Hepatic stellate cell (primary cell): ENCODE measurements at regions not wholly inside any gene's neighbourhood (a gene's known extent, or its start where the extent isn't known, plus 50 kb on each side); places are given as distances from the start of the nearest gene placed in this dataset.

ENCODE experiments used
- DNase-seq: peaks from one replicate; pipeline ENCODE4 v3.0.0; 2011; ENCODE audit warnings: low spot score

DNA sequence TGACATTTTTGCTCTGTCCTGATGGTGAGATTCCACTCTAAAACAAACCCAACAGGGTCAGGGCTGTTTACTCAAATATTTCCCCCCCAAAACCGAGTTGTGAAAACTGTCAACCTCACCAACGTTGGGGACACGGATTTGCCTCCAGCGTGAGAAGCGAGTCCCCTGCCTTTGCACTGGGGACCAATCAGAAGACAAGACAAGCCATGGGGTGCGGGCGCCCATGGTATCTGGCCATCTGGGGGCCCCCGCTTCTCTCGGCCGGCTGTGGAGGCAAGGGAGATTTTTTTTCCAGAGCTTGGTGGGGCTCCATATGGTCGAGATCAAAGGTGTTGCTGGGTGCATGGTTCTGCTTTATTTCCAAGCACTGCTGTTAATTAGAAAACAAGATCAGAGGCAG is 272.1 kb downstream of the BCL11B start:
- no peak for DNase-seq

DNA sequence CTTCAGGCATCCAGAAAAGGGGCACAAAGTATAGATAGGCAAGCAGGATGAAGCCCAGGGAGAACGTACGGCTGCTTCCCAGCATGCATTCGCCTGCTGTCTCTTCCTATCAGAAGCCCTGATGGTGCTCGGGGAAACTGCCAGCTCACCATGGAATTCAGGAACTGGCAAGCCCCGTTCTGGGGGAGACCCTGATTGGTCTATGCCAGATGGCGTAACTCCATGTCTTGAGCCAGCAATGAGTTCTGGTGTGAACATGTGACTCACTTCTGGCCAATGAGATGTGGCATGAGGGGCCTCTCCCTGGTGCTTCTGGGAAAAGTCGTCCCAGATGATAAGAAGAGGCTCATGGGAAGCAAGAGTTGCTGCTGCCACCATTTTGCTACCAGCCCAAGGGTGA is 270.8 kb downstream of the BCL11B start:
- no peak for DNase-seq

DNA sequence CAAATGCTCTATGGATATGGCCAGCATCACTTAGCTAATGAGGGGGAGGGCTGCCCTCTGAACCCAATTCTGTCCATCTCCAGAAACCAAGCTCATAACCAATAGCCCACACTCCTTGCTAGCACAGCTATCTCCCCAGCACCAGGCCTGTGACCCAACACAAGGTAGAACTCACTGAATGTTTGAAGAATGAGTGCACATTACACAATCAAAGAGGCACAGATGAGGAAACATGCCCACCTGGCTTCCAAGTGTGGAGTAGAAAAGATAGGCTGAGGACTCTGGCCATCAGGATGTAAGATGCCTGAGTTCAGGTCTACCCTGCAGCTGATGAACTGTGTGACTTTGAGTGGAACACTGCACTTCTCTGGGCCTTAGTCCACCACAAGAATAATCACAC is 268.4 kb downstream of the BCL11B start:
- no peak for DNase-seq

DNA sequence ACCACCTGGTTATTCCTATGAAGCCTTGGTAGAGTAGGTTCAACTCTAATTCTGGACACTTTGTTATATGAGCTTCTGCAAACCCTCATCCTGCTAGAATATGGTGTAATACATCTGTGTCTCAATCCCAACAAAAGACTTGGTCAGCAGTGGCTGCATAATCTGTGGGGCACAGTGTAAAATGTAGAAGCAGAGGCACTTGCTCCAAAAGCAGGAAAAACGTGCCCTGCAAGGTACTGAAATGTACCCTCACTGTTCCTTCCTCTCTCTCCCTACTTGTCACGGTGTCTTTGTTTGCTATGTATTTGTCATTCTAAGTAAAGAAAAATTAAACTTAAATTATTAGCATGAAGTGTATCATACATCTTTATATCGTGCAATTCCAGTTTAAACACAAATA is 267.9 kb downstream of the BCL11B start:
- DNase-seq: no peak

DNA sequence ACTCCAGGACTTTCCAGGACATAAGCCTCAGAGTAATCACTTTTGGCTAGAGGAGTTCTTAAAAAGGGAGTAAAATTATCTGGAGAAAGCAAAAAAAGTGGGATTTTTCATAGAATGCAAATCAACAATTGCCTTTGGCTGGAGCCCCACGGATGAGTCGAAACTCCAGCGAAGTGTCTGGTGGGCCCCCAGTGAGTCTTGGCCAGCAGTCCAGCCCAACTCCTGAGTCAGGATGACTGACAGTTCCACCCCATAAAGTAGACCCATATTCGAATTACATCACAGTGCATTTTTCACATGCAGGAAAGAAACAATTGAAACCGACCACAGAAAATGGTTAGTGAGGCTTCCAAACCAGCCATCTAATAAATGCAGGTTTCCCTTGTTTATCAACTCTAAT is 265.7 kb downstream of the BCL11B start:
- DNase-seq: no peak

DNA sequence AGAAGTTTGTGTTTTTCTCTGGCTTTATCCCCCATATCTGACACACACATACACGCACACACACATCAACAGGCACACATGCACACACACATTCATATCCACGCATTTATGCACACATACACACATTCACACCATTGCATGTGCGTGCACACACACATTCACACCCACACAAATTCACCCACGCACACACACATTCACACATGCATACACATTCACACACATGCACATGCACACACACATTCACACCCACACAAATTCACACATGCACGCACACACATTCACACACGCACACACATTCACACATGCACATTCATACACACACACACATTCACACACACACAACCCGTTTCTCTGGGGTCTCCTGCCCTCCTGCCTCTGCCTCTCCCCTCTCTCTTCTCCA is 264.2 kb downstream of the BCL11B start:
- DNase-seq: no peak

DNA sequence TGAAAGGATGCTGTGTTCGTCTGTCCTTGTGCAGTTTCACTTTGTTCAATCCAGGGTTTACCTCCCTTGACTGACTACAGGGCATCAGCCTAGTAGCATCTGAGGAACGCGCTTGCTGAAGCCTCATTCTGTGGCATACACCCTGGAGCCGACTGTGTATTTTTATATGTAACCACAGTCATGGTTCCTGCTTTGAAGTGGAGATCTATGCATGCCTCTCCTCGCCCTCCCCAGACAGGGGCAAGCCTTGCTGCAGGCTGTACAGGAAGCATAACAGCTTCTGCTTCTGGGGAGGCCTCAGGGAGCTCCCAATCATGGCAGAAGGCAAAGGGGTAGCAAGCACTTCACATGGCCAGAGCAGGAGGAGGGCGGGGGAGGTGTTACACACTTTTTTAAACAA is 262.1 kb downstream of the BCL11B start:
- no peak for DNase-seq

DNA sequence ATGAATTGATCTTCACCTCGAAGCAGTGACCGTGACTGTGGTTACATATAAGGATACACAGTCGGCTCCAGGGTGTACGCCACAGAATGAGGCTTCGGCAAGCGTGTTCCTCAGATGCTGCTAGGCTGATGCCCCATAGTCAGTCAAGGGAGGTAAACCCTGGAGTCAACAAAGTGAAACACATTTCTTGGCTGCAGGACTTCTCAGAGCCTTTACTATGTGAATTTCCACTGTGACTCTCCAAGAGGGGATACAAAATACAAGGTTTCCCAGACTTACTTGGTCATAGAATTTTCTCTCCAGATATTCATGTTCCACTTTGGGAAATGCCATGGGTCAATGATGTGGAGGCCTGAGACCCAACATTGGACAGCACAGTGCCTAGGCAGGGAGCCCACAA is 260.6 kb downstream of the BCL11B start:
- DNase-seq: no peak

DNA sequence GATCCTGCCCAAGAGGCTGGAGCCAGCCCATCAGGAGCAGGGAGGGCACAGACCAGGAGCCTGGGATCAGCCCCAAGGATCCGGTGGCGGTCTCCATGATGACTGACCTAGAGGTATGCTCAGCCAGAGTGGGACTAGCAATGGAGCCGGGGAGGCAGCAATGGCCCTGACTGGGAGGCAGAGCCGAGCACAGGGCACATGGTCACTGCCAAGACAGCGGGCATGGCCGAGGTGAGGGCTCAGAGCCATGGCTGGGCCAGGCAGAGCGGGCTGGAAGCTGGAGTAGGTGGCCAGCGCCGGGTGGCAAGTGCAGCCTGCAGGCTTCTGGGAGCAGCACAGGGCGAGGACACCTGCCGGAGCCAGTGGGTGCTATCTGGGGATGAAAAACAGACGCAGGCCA is 259.3 kb downstream of the BCL11B start:
- no peak for DNase-seq

DNA sequence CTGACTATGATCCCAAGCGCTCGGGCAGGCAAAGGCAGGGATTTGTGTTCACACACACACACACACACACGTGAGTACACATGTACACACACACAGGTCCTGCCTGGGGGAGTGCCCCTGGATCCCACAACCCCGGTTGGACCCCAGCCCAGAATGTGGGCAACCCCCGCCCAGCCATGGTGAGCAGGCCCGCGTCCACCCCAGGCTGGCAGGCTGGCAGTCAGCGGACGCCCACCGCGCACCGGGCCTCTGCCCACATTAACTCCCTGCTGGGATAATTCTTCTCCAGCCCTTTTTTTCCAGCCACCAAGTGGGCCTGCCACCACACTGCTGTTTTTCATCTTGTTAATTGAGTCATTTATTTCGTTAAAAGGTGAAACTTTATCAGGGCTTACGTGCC is 256.2 kb downstream of the BCL11B start:
- DNase-seq: no peak

DNA sequence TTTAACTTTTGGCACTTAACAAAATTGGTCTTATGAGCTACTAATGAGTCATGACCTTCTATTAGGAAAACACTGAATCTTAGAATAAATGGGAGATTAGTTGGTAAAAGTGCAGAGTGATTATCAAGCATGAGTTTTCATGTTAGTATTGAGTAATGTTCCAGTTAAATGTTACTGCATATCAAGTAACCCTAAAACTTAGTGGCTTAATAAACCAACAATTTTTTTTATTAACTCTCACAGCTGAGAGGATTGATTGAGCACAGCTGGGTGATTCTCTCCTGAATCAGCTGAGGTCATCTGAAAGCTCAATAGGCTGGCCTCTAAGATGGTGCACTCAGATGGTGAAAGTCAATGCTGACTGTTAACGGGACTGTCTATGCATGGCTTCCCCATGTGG is 248.6 kb downstream of the BCL11B start:
- no peak for DNase-seq

DNA sequence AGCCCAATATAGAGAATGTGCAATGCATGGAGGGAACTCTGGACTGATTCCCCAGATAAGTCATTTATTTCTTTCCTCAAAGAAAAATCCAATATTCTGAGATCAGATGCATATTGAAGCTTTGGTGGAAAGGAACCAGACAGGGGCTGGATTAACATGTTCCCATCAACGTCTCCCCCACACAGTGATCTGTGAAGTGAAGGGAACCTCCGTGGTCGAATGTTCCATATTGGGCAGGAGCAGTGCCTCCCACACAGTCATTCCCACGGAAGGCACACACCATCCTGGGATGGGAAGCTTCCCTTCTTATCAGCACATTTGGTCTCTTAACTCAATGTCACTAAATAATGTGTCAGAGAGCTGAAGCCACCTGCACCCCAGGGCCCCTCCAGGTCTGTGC is 247.1 kb downstream of the BCL11B start:
- DNase-seq: no peak

DNA sequence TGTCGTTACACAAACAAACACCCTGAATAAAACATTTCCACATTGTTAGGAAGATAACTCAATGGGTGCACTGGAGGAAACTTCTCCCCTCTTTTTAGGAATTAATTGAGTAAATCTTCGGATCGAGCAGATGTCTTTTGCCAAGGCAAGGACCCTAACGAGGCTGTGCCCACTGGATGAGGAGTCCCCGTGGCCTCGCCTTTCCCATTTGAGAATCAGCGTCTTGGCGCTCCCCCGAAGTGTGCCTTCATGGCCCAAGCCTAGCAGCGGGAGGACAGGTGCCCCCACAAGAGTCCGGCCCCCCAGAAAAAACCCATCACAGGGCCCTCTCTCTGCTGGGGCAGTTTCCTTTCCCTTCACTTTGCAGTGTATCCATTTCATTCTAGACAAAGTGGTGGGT is 246.6 kb downstream of the BCL11B start:
- no peak for DNase-seq

DNA sequence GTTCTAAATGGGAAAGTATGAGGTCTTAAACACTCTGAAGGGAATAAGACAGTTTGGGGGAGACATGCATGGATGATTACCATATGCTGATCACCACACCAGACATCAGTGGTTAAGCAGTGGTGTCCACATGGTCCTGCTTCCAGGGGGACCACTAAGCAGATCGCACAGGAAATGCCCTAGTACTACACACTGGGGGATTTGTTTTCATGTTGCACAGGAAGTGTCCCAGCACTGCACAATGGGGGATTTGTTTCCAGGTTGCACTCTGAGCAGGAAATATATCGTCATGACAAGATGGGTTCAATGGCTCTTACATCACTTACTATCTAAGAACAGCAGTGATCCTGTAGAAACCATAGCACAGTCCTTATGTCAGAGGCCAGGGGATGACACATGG is 245.5 kb downstream of the BCL11B start:
- DNase-seq: no peak

DNA sequence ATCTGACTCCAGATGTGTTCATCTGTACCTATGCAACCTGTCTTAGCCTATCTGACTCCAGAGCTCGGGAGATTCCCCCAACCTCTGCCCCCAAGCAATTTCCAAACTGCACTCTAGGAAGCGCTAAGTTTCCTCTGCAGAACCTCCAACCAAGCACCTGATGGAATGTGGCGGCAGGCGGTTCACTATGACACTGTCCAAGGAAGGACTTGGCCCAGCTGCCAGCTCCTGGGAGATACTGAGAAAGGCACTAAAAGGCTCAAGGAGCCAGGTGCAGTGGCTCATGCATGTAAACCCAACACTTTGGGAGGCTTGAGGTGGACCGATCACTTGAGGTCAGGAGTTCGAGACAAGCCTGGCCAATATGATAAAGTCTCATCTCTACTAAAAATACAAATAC is 244.0 kb downstream of the BCL11B start:
- DNase-seq: no peak

DNA sequence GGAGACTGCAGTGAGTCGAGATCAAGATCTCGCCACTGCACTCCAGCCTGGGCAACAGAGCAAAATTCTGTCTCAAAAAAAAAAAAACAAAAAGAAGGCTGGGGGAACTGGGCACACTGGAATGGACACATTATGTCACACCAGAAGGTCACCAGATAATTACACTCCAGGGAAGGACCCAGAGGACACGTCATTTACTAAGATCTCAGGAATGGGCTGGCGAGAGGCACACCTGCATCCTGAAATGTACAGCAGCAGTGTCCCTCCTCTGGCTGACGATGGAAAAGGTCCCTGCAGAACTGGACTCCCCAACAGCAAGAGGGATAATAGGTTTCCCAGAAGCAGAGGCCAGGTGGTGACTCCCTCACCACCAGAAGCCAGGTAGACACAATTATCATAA is 243.5 kb downstream of the BCL11B start:
- no peak for DNase-seq

DNA sequence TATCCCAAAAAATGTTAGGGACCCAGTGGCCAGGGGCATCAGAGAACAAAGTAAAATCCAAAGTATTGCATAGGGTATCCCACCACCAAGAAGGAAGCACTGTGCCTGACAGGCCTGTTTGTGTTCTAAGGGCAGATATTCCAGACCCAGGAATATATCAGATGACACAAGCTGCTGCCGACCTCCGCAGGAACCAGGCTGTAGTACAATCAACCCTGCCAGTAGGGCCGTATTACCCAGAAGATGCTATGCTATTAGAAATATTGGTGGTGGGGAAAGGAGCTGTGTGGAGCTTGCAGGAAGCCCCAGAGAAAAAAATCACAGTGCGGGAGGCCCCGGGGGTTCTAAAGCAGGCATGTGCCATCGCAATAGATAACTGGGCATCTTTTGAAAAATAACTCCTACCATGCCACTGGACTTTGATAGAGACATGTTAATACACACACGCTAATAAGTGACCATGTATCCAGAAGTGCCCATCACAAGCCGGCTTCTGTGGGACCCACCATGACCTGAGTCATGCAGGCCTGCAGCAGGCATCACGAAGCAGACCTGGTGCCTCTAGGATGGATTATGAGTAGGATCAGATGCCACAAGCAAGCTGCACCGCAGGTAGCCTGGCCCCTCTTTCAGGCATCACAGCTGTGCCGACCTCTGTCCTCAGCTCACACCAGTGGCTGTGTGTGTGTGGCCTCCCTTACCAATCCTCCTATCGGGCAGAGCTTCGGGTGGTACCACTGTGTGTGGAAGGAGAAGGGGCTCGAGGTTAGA is 242.7 kb downstream of the BCL11B start:
- no peak for DNase-seq

DNA sequence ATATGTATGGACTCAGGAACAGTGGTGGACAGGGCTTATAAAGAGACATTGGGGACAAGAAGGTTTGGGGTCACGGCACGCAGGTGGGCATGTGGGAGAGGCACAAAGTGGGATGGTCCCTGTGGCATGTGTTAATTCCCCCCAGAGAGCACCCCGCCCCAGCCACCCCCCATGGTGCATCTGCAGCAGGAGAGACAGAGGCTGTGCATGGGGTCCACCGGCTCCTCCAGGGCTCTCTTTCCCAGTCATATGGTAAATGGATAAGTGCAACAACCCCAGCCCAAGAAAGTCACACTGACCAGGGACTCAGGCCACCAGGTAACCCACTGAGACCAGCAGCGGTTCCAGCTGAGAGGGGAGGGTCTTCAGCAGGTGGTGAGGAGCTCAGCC is 242.1 kb downstream of the BCL11B start:
- no peak for DNase-seq

DNA sequence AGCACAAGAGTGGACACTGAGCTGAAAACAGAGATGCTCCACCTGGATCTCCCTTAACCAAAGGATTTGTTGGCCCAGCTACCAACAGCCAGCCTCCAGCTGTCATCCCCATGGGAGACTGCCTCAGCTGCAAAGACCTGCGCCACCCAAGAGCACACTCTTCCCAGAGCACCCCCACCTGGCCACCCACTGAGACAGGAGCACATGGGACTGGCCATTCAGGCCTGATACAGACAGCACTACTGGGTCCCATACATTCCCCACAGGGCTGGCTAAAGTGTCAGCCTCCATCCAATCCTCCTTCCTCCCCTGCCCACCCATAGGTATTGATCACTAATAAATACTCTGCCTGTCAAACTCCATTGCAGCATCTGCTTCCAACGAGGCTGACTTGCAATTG is 241.5 kb downstream of the BCL11B start:
- DNase-seq: no peak

DNA sequence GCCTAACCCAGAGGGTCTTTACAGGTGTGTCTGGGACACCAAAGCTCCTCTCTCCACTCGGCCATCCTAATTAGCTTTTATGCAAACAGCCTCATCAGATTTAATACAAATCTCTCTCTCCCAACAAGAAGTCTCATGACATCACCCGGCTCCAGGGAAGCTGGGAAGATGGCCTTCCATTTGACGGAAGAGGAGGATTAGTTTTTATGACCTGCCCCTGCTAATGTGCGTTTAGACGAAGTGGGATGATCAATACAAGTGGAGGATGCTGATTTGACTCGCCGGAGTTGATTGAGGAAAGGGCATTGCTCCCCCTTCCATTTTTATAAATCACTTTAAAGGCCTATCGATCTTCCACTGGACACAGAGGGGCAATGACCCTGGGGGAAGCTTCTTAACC is 239.2 kb downstream of the BCL11B start:
- no peak for DNase-seq

DNA sequence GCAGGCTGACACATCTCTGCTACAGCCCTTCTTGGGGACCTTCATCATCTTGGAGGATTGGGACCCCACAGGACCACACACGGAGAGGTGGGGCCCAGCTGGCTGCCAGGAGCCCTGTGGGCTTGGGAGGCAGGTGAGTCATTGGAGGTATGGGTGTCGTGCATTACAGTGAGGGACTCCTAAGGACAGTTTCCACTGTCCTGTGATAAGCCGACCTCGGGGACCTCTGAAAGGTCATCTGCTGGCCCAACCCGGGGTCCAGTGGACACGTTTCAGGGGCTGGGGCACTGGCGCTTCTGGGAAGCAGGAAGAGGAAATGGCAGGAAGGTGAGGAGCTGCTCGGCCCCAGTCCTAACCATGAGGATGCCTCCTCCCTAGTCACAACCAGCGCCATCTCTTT is 238.0 kb downstream of the BCL11B start:
- no peak for DNase-seq

DNA sequence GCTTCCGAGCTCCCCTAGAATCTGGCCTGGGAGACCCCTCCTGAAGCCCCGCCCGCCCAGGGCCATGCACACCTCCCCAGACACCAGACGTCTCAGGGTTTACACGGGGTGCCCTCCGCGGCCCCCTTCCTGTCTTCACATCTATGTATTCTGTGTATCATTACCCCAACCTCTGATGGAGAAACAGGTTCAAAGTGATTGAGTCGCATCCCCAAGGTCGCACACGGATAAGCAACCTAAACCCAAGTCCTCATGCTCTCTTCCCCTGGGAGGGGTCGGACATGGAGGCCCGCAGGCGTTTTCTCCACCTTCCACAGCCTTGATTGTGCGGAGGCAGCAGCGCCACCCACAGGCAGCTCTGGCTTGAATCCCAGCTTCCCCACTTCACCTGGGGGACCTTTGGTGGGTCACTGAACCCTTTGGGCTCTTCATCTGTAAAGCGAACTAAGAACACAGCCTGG is 237.3 kb downstream of the BCL11B start:
- no peak for DNase-seq

DNA sequence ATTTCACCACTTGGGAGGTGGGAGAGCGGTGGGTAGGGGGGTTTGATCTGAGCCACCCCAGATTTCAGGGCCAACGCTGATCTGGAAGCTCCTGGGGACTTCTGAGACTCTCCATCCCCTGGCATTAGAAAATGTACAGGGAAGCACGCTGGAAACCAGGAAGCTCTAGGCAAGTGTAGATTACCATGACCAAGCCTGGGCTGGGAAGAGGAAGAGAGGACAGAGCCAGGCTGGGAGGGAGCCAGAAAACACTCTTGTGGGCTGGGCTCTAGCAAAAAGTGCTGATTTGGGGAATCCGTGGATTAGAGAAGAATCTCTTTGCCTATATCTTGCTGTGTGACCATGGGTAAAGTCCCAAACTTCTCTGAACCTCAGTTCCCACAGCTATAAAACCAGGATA is 236.7 kb downstream of the BCL11B start:
- DNase-seq: peak; percentile 39
